GM12878 (cell line): ENCODE measurements at regions not wholly inside any gene's neighbourhood (a gene's known extent, or its start where the extent isn't known, plus 50 kb on each side); places are given as distances from the start of the nearest gene placed in this dataset.

Experiments
- ATF2 ChIP-seq: IDR thresholded peaks from 2 replicates; pipeline ENCODE4 v1.6.1; 2012; ENCODE audit warnings: low read length, inconsistent platforms
- ELK1 ChIP-seq: IDR thresholded peaks from 2 replicates; pipeline ENCODE4 v1.6.1; 2012; ENCODE audit warnings: low read depth, low read length, improper control_type of control experiment
- ESRRA ChIP-seq: IDR thresholded peaks from 2 replicates; pipeline ENCODE4 v1.6.1; 2012; ENCODE audit warnings: mild to moderate bottlenecking, low read length, improper control_type of control experiment
- EZH2 ChIP-seq: IDR thresholded peaks from 2 replicates; pipeline ENCODE4 v1.6.1; 2012; ENCODE audit warnings: low read depth, mild to moderate bottlenecking, control low read depth, inconsistent platforms, low read length, borderline replicate concordance; ENCODE audit not compliant: control insufficient read depth
- FOXK2 ChIP-seq: fragments of 450-650 bp; IDR thresholded peaks from 2 replicates; pipeline ENCODE4 v1.6.1; 2017; ENCODE audit warnings: mild to moderate bottlenecking, moderate library complexity
- NRF1 ChIP-seq: conservative IDR thresholded peaks from 2 replicates; pipeline ENCODE4 v1.6.1; 2011; ENCODE audit warnings: mild to moderate bottlenecking, low read depth, low read length, improper control_type of control experiment
- POLR2AphosphoS5 ChIP-seq: IDR thresholded peaks from 2 replicates; pipeline ENCODE4 v1.6.1; 2011; ENCODE audit warnings: mild to moderate bottlenecking, low read length, inconsistent platforms
- RAD21 ChIP-seq: IDR thresholded peaks from 2 replicates; pipeline ENCODE4 v1.6.1; 2011; ENCODE audit warnings: mild to moderate bottlenecking, low read depth, low read length, moderate library complexity; ENCODE audit not compliant: insufficient read depth
- YY1 ChIP-seq: IDR thresholded peaks from 2 replicates; pipeline ENCODE4 v1.6.1; 2011; ENCODE audit warnings: low read depth, mild to moderate bottlenecking, low read length
- ZNF207 ChIP-seq: fragments of 450-650 bp; IDR thresholded peaks from 2 replicates; pipeline ENCODE4 v1.6.1; 2014; ENCODE audit warnings: antibody characterized with exemption, mild to moderate bottlenecking, borderline replicate concordance
- TF ChIP-seq, protein P1 (sequence below): IDR thresholded peaks from 2 replicates; pipeline ENCODE4 v1.6.1; 2012; ENCODE audit warnings: low read depth, low read length, improper control_type of control experiment
- TF ChIP-seq, protein P2 (sequence below), 3 experiments: IDR thresholded peaks in 2 of 3; conservative IDR thresholded peaks in 1 of 3; 2 replicates each; pipeline ENCODE4 v1.5.1; 2011; ENCODE audit warnings: low read depth in 3 of 3, low read length in 3 of 3, mild to moderate bottlenecking in 3 of 3, control low read depth in 2 of 3, moderate library complexity in 2 of 3, inconsistent platforms in 1 of 3, mixed read lengths in 1 of 3; ENCODE audit not compliant: control insufficient read depth in 2 of 3, insufficient read depth in 1 of 3; ENCODE audit errors: extremely low read depth in 1 of 3

DNA sequence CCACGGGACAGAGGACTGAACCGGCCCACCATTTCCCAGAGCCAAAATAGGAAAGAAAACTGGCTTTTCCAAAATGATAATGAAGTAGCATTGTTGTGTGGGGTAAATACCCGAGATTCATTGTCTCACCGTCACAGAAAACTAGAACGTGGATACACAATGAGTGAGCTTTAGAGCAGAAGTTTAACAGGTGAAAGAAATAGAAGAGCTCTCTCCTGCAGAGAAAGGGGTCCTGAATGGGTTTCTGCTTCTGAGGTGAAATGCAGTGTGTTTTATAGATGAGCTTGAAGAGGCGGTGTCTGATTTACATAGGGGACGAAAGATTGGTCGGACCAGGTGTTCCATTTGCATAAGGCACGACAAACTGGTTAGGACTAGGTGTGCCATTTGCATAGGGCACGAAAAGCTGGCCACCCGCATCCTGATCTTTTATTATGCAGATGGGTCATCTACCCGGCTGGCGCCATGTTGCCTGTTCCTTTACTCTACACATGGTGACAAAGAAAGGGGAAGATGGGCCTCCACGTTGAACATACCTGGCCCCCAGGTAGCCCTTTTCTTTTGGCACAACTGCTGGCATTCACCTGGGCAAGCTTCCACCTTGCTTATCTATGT, 118.1 kb downstream of the ATXN3L start:
- TF ChIP-seq, protein P1, sequence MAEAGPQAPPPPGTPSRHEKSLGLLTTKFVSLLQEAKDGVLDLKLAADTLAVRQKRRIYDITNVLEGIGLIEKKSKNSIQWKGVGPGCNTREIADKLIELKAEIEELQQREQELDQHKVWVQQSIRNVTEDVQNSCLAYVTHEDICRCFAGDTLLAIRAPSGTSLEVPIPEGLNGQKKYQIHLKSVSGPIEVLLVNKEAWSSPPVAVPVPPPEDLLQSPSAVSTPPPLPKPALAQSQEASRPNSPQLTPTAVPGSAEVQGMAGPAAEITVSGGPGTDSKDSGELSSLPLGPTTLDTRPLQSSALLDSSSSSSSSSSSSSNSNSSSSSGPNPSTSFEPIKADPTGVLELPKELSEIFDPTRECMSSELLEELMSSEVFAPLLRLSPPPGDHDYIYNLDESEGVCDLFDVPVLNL = no peak
- no peak for TF ChIP-seq ZNF207
- TF ChIP-seq ELK1 = no peak
- TF ChIP-seq ATF2 = no peak
- no peak for TF ChIP-seq FOXK2
- TF ChIP-seq POLR2AphosphoS5 = no peak
- no peak for TF ChIP-seq EZH2
- TF ChIP-seq RAD21 = no peak
- no peak for TF ChIP-seq YY1
- TF ChIP-seq, protein P2, sequence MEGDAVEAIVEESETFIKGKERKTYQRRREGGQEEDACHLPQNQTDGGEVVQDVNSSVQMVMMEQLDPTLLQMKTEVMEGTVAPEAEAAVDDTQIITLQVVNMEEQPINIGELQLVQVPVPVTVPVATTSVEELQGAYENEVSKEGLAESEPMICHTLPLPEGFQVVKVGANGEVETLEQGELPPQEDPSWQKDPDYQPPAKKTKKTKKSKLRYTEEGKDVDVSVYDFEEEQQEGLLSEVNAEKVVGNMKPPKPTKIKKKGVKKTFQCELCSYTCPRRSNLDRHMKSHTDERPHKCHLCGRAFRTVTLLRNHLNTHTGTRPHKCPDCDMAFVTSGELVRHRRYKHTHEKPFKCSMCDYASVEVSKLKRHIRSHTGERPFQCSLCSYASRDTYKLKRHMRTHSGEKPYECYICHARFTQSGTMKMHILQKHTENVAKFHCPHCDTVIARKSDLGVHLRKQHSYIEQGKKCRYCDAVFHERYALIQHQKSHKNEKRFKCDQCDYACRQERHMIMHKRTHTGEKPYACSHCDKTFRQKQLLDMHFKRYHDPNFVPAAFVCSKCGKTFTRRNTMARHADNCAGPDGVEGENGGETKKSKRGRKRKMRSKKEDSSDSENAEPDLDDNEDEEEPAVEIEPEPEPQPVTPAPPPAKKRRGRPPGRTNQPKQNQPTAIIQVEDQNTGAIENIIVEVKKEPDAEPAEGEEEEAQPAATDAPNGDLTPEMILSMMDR (IDR thresholded peaks at IDR 0.05 in 2 of 3, conservative IDR thresholded peaks at IDR 0.05 in 1 of 3; ENCODE audit: control insufficient read depth in 2 of 3, extremely low read depth in 1 of 3, insufficient read depth in 1 of 3, low read depth in 3 of 3, low read length in 3 of 3) = no peak
- TF ChIP-seq ESRRA = no peak
- TF ChIP-seq NRF1 = no peak
